H1 (cell line): ENCODE measurements at regions not wholly inside any gene's neighbourhood (a gene's known extent, or its start where the extent isn't known, plus 50 kb on each side); places are given as distances from the start of the nearest gene placed in this dataset.

ENCODE experiments used
- CTCF ChIA-PET: fragments of 300-600 bp; sonication (Branson Sonifier 250); formaldehyde crosslinking; loops from one replicate; lab custom pipeline; 2021; ENCODE audit not compliant: partially characterized antibody; lab: Charles Lee
- POLR2A ChIA-PET: fragments of 300-600 bp; sonication (Branson Sonifier 250); formaldehyde crosslinking; loops from one replicate; lab custom pipeline; 2021; ENCODE audit warnings: inconsistent platforms; ENCODE audit not compliant: partially characterized antibody; lab: Charles Lee
- DNase-seq, 2 experiments: peaks; one replicate each; pipeline versions ENCODE4 v3.0.0 to v3.0.0-alpha.2; 2010 to 2022; ENCODE audit warnings: low spot score in 2 of 2, low read depth in 1 of 2, mixed read lengths in 1 of 2
- FAIRE-seq: peaks from 2 replicates; lab custom pipeline; 2011; peaks lifted over from hg19 to GRCh38; lab: Jason Lieb, UNC
- H2AFZ ChIP-seq: 2 replicates; pipeline ENCODE4 v1.8.1; 2012; ENCODE audit warnings: low read length, inconsistent platforms
- H2AK5ac ChIP-seq: 2 replicates; pipeline ENCODE4 v1.6.1; 2013; ENCODE audit warnings: low read depth, low read length
- H2BK120ac ChIP-seq: replicated peaks from 2 replicates; pipeline ENCODE3; 2013; ENCODE audit warnings: low read depth, low read length, inconsistent platforms
- H2BK12ac ChIP-seq: 2 replicates; pipeline ENCODE4 v1.6.1; 2013; ENCODE audit warnings: low read depth, low read length
- H2BK15ac ChIP-seq: 2 replicates; pipeline ENCODE4 v1.6.1; 2013; ENCODE audit warnings: low read length
- H2BK20ac ChIP-seq: 2 replicates; pipeline ENCODE4 v1.6.1; 2013; ENCODE audit warnings: low read length
- H2BK5ac ChIP-seq: 2 replicates; pipeline ENCODE4 v1.6.1; 2013; ENCODE audit warnings: low read depth, low read length
- H3K14ac ChIP-seq: 2 replicates; pipeline ENCODE4 v1.6.1; 2013; ENCODE audit warnings: inconsistent platforms; ENCODE audit not compliant: insufficient read length
- H3K18ac ChIP-seq: 2 replicates; pipeline ENCODE4 v1.6.1; 2013; ENCODE audit warnings: low read length; ENCODE audit errors: extremely low read depth
- H3K23ac ChIP-seq: 2 replicates; pipeline ENCODE4 v1.6.1; 2013; ENCODE audit warnings: inconsistent platforms; ENCODE audit not compliant: insufficient read length
- H3K23me2 ChIP-seq: 2 replicates; pipeline ENCODE4 v1.6.1; 2013; ENCODE audit warnings: low read depth, low read length
- H3K27ac ChIP-seq: 2 replicates; pipeline ENCODE4 v1.6.1; 2011; ENCODE audit warnings: low read depth, low read length, inconsistent platforms
- H3K27me3 ChIP-seq, 4 experiments: replicated peaks in 1 of 4; 1 replicate in 1 of 4; 2 replicates in 3 of 4; pipeline versions ENCODE4 v1.6.1 to v1.8.1; 2011 to 2013; ENCODE audit warnings: low read length in 3 of 4, mild to moderate bottlenecking in 3 of 4, inconsistent platforms in 2 of 4, mixed read lengths in 2 of 4, moderate library complexity in 1 of 4; ENCODE audit not compliant: control insufficient read depth in 3 of 4, insufficient read depth in 3 of 4; ENCODE audit errors: extremely low read depth in 1 of 4
- H3K36me3 ChIP-seq, 4 experiments: 2 replicates each; pipeline versions ENCODE4 v1.6.1 to v1.8.1; 2011 to 2013; ENCODE audit warnings: mild to moderate bottlenecking in 4 of 4, low read length in 3 of 4, moderate library complexity in 2 of 4, control low read depth in 1 of 4, inconsistent platforms in 1 of 4; ENCODE audit not compliant: insufficient read depth in 4 of 4, control insufficient read depth in 2 of 4
- H3K4ac ChIP-seq: replicated peaks from 2 replicates; pipeline ENCODE3; 2013; ENCODE audit warnings: low read length, low read depth, mixed read lengths, inconsistent platforms; ENCODE audit not compliant: insufficient read length
- H3K4me1 ChIP-seq, 4 experiments: replicated peaks in 1 of 4; 1 replicate in 1 of 4; 2 replicates in 3 of 4; pipeline versions ENCODE4 v1.6.1 to v1.8.1; 2011 to 2013; ENCODE audit warnings: low read length in 3 of 4, inconsistent platforms in 2 of 4, mixed read lengths in 1 of 4; ENCODE audit not compliant: insufficient read depth in 4 of 4, control insufficient read depth in 3 of 4
- H3K4me2 ChIP-seq, 2 experiments: 2 replicates each; pipeline versions ENCODE4 v1.6.1 to v1.8.1; 2011 to 2013; ENCODE audit warnings: low read depth in 2 of 2, low read length in 2 of 2, control low read depth in 1 of 2, inconsistent platforms in 1 of 2, mild to moderate bottlenecking in 1 of 2; ENCODE audit not compliant: insufficient read depth in 1 of 2
- H3K4me3 ChIP-seq, 4 experiments: fragments of 200-600, 300-600 bp in 1 of 4; sonication (generic), shearing (Covaris generic), sonication (Bioruptor Twin) in 1 of 4; 2 replicates each; pipeline versions ENCODE4 v1.5.1 to v1.8.1; 2011 to 2016; ENCODE audit warnings: low read length in 4 of 4, low read depth in 3 of 4, control low read depth in 2 of 4, inconsistent platforms in 2 of 4, mild to moderate bottlenecking in 2 of 4, mixed read lengths in 1 of 4, moderate library complexity in 1 of 4; ENCODE audit not compliant: insufficient read depth in 2 of 4; ENCODE audit errors: extremely low read depth in 1 of 4
- H3K56ac ChIP-seq: replicated peaks from 2 replicates; pipeline ENCODE3; 2013; ENCODE audit warnings: low read depth, mild to moderate bottlenecking, mixed read lengths, low read length, inconsistent platforms; ENCODE audit not compliant: insufficient read length
- H3K79me1 ChIP-seq: 2 replicates; pipeline ENCODE4 v1.6.1; 2013; ENCODE audit warnings: low read depth, low read length, control low read depth
- H3K79me2 ChIP-seq, 2 experiments: 2 replicates each; pipeline versions ENCODE4 v1.6.1 to v1.8.1; 2012 to 2013; ENCODE audit warnings: low read length in 2 of 2, mild to moderate bottlenecking in 2 of 2, inconsistent platforms in 1 of 2; ENCODE audit not compliant: insufficient read depth in 2 of 2, control insufficient read depth in 1 of 2
- H3K9ac ChIP-seq, 4 experiments: replicated peaks in 1 of 4; 1 replicate in 1 of 4; 2 replicates in 3 of 4; pipeline versions ENCODE4 v1.6.1 to v1.8.1; 2011 to 2013; ENCODE audit warnings: low read depth in 3 of 4, low read length in 3 of 4, control low read depth in 2 of 4, mild to moderate bottlenecking in 2 of 4, moderate library complexity in 2 of 4, inconsistent platforms in 1 of 4; ENCODE audit errors: extremely low read depth in 1 of 4
- H3K9me3 ChIP-seq, 2 experiments: 2 replicates each; pipeline versions ENCODE4 v1.6.1 to v1.8.1; 2012 to 2013; ENCODE audit warnings: mild to moderate bottlenecking in 2 of 2, moderate library complexity in 2 of 2, control low read depth in 1 of 2, inconsistent platforms in 1 of 2, low read depth in 1 of 2, low read length in 1 of 2, mixed read lengths in 1 of 2; ENCODE audit not compliant: insufficient read depth in 2 of 2
- H4K20me1 ChIP-seq, 2 experiments: replicated peaks in 1 of 2; 2 replicates each; pipeline versions ENCODE3 to v1.8.1; 2011 to 2013; ENCODE audit warnings: inconsistent platforms in 2 of 2, low read length in 2 of 2, mild to moderate bottlenecking in 1 of 2; ENCODE audit not compliant: insufficient read depth in 2 of 2, control insufficient read depth in 1 of 2
- H4K5ac ChIP-seq: 2 replicates; pipeline ENCODE4 v1.6.1; 2013; ENCODE audit warnings: low read length, low read depth, mixed read lengths, inconsistent platforms; ENCODE audit not compliant: insufficient read length
- H4K8ac ChIP-seq: 2 replicates; pipeline ENCODE4 v1.8.0; 2013; ENCODE audit warnings: mild to moderate bottlenecking, moderate library complexity, low read length, inconsistent platforms; ENCODE audit not compliant: insufficient read depth; ENCODE audit errors: extremely low read depth
- H4K91ac ChIP-seq: replicated peaks from 2 replicates; pipeline ENCODE3; 2013; ENCODE audit warnings: low read length, mixed read lengths, inconsistent platforms; ENCODE audit not compliant: insufficient read length
- CBX5 ChIP-seq: fragments of 300-800, 300-1000 bp; sonication (generic); IDR thresholded peaks from 2 replicates; pipeline ENCODE4 v1.7.1; 2016; ENCODE audit warnings: antibody characterized with exemption, low read length, low read depth
- FOSL1 ChIP-seq: IDR thresholded peaks from 2 replicates; pipeline ENCODE4 v1.6.1; 2011; ENCODE audit warnings: mild to moderate bottlenecking, low read depth, low read length, moderate library complexity; ENCODE audit not compliant: insufficient read depth
- JUN ChIP-seq: IDR thresholded peaks from 2 replicates; pipeline ENCODE4 v1.6.1; 2011; ENCODE audit warnings: low read depth, mild to moderate bottlenecking, improper control_type of control experiment, low read length
- MAX ChIP-seq: IDR thresholded peaks from 2 replicates; pipeline ENCODE4 v1.6.1; 2012; ENCODE audit warnings: inconsistent platforms
- NANOG ChIP-seq: IDR thresholded peaks from 2 replicates; pipeline ENCODE4 v1.6.1; 2011; ENCODE audit warnings: low read length, low read depth, mild to moderate bottlenecking, inconsistent platforms; ENCODE audit not compliant: insufficient read depth, poor library complexity, severe bottlenecking
- PHF8 ChIP-seq: fragments of 200-600 bp; sonication (generic); conservative IDR thresholded peaks from 2 replicates; pipeline ENCODE4 v1.7.1; 2012; ENCODE audit warnings: low read depth, mild to moderate bottlenecking, inconsistent platforms, low read length, moderate library complexity
- POLR2A ChIP-seq, 2 experiments: IDR thresholded peaks; 1 replicate in 1 of 2; 2 replicates in 1 of 2; pipeline ENCODE4 v1.6.1; 2011; ENCODE audit warnings: low read depth in 2 of 2, low read length in 2 of 2, mild to moderate bottlenecking in 2 of 2; ENCODE audit errors: control extremely low read depth in 1 of 2
- POU5F1 ChIP-seq: IDR thresholded peaks from 2 replicates; pipeline ENCODE4 v1.6.1; 2011; ENCODE audit warnings: low read depth, mild to moderate bottlenecking, low read length, moderate library complexity
- RBBP5 ChIP-seq: IDR thresholded peaks from 2 replicates; pipeline ENCODE4 v1.7.1; 2012; ENCODE audit warnings: low read depth, mild to moderate bottlenecking, inconsistent platforms, low read length, moderate library complexity, borderline replicate concordance
- RXRA ChIP-seq: IDR thresholded peaks from 2 replicates; pipeline ENCODE4 v1.6.1; 2011; ENCODE audit warnings: low read depth, mild to moderate bottlenecking, low read length, moderate library complexity; ENCODE audit not compliant: insufficient read depth
- ZNF274 ChIP-seq: IDR thresholded peaks from 2 replicates; pipeline ENCODE4 v1.7.0; 2012; ENCODE audit warnings: low read length, borderline replicate concordance; ENCODE audit errors: extremely low read depth
- TF ChIP-seq, protein P1 (sequence below): IDR thresholded peaks from 2 replicates; pipeline ENCODE4 v1.6.1; 2011; ENCODE audit warnings: low read length, improper control_type of control experiment

DNA sequence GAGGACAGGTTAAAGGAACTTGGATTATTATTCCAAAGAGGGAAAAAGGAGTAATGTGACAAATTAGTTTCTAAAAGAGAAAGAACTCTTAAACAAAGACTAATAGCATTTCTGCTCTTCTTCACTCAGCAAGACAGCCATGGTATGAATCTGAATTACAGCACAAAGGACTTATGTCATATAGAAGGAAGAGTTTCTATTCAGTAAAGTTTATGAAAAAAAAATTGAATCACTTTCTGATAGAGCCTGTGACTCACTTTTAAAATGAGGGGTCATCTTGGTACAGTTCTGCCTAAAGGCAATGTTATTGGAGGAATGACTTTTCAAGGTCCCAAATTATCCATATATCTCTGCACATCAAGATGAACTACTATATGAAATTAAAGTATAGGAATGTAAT, 101.7 kb downstream of the DUSP6 start:
- H2BK20ac ChIP-seq = no peak overlapping the region
- FAIRE-seq = no peak
- H3K4me1 ChIP-seq = peaks cover 0 to 6% (median 3%) of the 10 kb centered on the region in 4 experiments; a peak in 4 of 7 replicates
- TF ChIP-seq NANOG = no peak
- no peak for TF ChIP-seq RXRA
- TF ChIP-seq FOSL1 = no peak
- no peak for TF ChIP-seq POLR2A (IDR thresholded peaks at IDR 0.05; ENCODE audit: control extremely low read depth in 1 of 2, low read depth in 2 of 2, low read length in 2 of 2)
- no peak for TF ChIP-seq ZNF274
- TF ChIP-seq CBX5 = no peak
- no peak for TF ChIP-seq RBBP5
- TF ChIP-seq JUN = no peak
- no peak for TF ChIP-seq MAX
- no peak for TF ChIP-seq PHF8
- TF ChIP-seq POU5F1 = no peak
- TF ChIP-seq, protein P1, sequence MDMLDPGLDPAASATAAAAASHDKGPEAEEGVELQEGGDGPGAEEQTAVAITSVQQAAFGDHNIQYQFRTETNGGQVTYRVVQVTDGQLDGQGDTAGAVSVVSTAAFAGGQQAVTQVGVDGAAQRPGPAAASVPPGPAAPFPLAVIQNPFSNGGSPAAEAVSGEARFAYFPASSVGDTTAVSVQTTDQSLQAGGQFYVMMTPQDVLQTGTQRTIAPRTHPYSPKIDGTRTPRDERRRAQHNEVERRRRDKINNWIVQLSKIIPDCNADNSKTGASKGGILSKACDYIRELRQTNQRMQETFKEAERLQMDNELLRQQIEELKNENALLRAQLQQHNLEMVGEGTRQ = no peak

More for the DNA sequence above, 101.7 kb downstream of the DUSP6 start:
- no peak overlapping the region for H3K4me3 ChIP-seq
- no peaks in the 10 kb centered on the region for H3K79me1 ChIP-seq
- no peak overlapping the region for H2AFZ ChIP-seq
- no peak overlapping the region for H4K91ac ChIP-seq
- no peak overlapping the region for H2BK120ac ChIP-seq
- POLR2A ChIA-PET = no interaction called here
- no peak overlapping the region for H2BK12ac ChIP-seq
- H4K20me1 ChIP-seq = no peaks in the 10 kb centered on the region
- H2AK5ac ChIP-seq = no peak overlapping the region
- no peaks in the 10 kb centered on the region for H3K79me2 ChIP-seq
- no peaks in the 10 kb centered on the region for H3K23me2 ChIP-seq
- no peak overlapping the region for H2BK5ac ChIP-seq
- no peak overlapping the region for H3K23ac ChIP-seq
- DNase-seq = no peak
- no peak overlapping the region for H3K18ac ChIP-seq
- H3K36me3 ChIP-seq = no peaks in the 10 kb centered on the region
- no peak overlapping the region for H3K14ac ChIP-seq
- no peak overlapping the region for H3K56ac ChIP-seq
- H3K27me3 ChIP-seq = no peaks in the 10 kb centered on the region; a peak in 2 of 7 replicates
- H3K9ac ChIP-seq = no peak overlapping the region
- H3K4ac ChIP-seq = no peak overlapping the region
- H4K5ac ChIP-seq = no peak overlapping the region
- no peak overlapping the region for H4K8ac ChIP-seq
- no peak overlapping the region for H3K27ac ChIP-seq
- no peaks in the 10 kb centered on the region for H3K9me3 ChIP-seq
- H2BK15ac ChIP-seq = no peak overlapping the region
- CTCF ChIA-PET = no interaction called here
- H3K4me2 ChIP-seq = no peak overlapping the region
